ENCODE measurements at regions not wholly inside any gene's neighbourhood (a gene's known extent, or its start where the extent isn't known, plus 50 kb on each side); places are given as distances from the start of the nearest gene placed in this dataset.

DNA sequence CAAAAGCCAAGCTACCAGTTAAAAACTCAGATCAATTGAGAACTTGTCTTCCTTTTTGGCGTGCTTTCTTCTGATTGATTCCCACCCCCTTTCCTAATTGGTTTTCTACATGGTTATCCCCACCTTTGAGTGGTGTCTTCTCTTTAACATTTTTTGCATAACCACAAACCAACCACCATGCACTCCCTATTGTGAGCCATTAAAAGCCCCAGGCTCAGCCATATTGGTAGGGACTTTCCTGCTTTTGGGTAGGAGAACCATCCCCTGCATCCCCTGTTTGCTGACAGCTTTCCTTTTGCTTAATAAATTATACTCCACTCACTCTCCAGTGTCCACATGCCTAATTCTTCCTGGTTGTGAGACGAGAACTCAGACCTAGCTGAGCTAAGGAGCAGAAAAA, 1651.4 kb upstream of the IGFBP7 start:
- H3K9ac ChIP-seq (ENCODE audit: insufficient read depth, low read depth, low read length): no peak overlapping the region
- BruUV-seq (replicated peaks): no TSS peak
- H3K9me3 ChIP-seq (ENCODE audit: low read length): no peaks in the 10 kb centered on the region
- H3K36me3 ChIP-seq (replicated peaks in 1 of 2; ENCODE audit: control insufficient read depth in 1 of 2, insufficient read depth in 2 of 2, low read length in 2 of 2): no peaks in the 10 kb centered on the region
- H3K27me3 ChIP-seq (ENCODE audit: control insufficient read depth in 1 of 2, insufficient read depth in 2 of 2, low read length in 2 of 2): no peaks in the 10 kb centered on the region; a peak in 1 of 5 replicates
- ChIA-PET CTCF (ENCODE audit: low intra/inter-chr PET ratio, low total read pairs) (no interaction called here), POLR2A (no interaction called here)
- H3K4me2 ChIP-seq (ENCODE audit: low read depth, low read length): no peak overlapping the region
- no peak for ATAC-seq
- H3K79me2 ChIP-seq (ENCODE audit: insufficient read depth, low read length): no peaks in the 10 kb centered on the region
- DNase-seq (ENCODE audit: low spot score): no peak
- in situ Hi-C loops (cut with HindIII; ENCODE audit: extremely low pct_ligation_motif_present, low pct_unique_long_range_greater_than_20kb) (no loop called here), intact Hi-C loops (cut with micrococcal nuclease; ENCODE audit: unreplicated experiment) (no loop called here)
- no peaks in the 10 kb centered on the region for H3K4me1 ChIP-seq (ENCODE audit: insufficient read depth, low read length)
- TF ChIP-seq PITX1 (CRISPR knock-in tag; IDR thresholded peaks at IDR 0.05) (no peak), ISL2 (CRISPR knock-in tag; IDR thresholded peaks at IDR 0.05) (no peak), ATF1 (CRISPR knock-in tag; IDR thresholded peaks at IDR 0.05) (no peak), FOXJ3 (CRISPR knock-in tag; IDR thresholded peaks at IDR 0.05; ENCODE audit: borderline replicate concordance) (no peak), PHF5A (CRISPR knock-in tag; IDR thresholded peaks at IDR 0.05; ENCODE audit: low read depth, unreplicated experiment) (no peak), SNRNP70 (IDR thresholded peaks at IDR 0.05; ENCODE audit: low read depth, low read length) (no peak), MED1 (CRISPR knock-in tag; IDR thresholded peaks at IDR 0.05) (no peak), SYNCRIP (IDR thresholded peaks at IDR 0.05; ENCODE audit: insufficient read depth, low read depth, low read length) (no peak), ZNF790 (CRISPR knock-in tag; IDR thresholded peaks at IDR 0.05; ENCODE audit: borderline replicate concordance) (no peak), HMG20B (CRISPR knock-in tag; conservative IDR thresholded peaks at IDR 0.05) (no peak), TSC22D2 (CRISPR knock-in tag; IDR thresholded peaks at IDR 0.05; ENCODE audit: borderline replicate concordance) (no peak), TCF7L2 (IDR thresholded peaks at IDR 0.05; ENCODE audit: low read depth, low read length) (no peak)
- TF ChIP-seq, protein P1, sequence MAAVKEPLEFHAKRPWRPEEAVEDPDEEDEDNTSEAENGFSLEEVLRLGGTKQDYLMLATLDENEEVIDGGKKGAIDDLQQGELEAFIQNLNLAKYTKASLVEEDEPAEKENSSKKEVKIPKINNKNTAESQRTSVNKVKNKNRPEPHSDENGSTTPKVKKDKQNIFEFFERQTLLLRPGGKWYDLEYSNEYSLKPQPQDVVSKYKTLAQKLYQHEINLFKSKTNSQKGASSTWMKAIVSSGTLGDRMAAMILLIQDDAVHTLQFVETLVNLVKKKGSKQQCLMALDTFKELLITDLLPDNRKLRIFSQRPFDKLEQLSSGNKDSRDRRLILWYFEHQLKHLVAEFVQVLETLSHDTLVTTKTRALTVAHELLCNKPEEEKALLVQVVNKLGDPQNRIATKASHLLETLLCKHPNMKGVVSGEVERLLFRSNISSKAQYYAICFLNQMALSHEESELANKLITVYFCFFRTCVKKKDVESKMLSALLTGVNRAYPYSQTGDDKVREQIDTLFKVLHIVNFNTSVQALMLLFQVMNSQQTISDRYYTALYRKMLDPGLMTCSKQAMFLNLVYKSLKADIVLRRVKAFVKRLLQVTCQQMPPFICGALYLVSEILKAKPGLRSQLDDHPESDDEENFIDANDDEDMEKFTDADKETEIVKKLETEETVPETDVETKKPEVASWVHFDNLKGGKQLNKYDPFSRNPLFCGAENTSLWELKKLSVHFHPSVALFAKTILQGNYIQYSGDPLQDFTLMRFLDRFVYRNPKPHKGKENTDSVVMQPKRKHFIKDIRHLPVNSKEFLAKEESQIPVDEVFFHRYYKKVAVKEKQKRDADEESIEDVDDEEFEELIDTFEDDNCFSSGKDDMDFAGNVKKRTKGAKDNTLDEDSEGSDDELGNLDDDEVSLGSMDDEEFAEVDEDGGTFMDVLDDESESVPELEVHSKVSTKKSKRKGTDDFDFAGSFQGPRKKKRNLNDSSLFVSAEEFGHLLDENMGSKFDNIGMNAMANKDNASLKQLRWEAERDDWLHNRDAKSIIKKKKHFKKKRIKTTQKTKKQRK (IDR thresholded peaks at IDR 0.05; ENCODE audit: low read length): no peak
- TF ChIP-seq, protein P2, sequence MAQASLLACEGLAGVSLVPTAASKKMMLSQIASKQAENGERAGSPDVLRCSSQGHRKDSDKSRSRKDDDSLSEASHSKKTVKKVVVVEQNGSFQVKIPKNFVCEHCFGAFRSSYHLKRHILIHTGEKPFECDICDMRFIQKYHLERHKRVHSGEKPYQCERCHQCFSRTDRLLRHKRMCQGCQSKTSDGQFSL (CRISPR knock-in tag; IDR thresholded peaks at IDR 0.05): no peak
- no peak overlapping the region for H3K27ac ChIP-seq (ENCODE audit: extremely low read length, insufficient read depth, low read length)
- 49% methylated on average over 2 of the region's 2 CpGs for WGBS (ENCODE audit: low lambda C conversion rate)
- no peaks in the 10 kb centered on the region for H4K20me1 ChIP-seq (ENCODE audit: insufficient read depth, low read length)
- no peak for FAIRE-seq
- H3K4me3 ChIP-seq (replicated peaks in 1 of 3; ENCODE audit: insufficient read depth in 1 of 3, low read depth in 2 of 3, low read length in 3 of 3): no peak overlapping the region
- H2AFZ ChIP-seq (ENCODE audit: low read length): no peak overlapping the region

Data from HepG2 (cell line).